Hepatocyte (in vitro differentiated cells): ENCODE measurements at regions not wholly inside any gene's neighbourhood (a gene's known extent, or its start where the extent isn't known, plus 50 kb on each side); places are given as distances from the start of the nearest gene placed in this dataset.

Experiments
- EZH2 ChIP-seq: fragments of 200-600 bp; sonication (generic); IDR thresholded peaks from 2 replicates; pipeline ENCODE4 v1.6.1; 2016; ENCODE audit warnings: antibody characterized with exemption, mild to moderate bottlenecking, borderline replicate concordance
- EZH2phosphoT487 ChIP-seq: fragments of 200-600 bp; sonication (generic); IDR thresholded peaks from one replicate; pipeline ENCODE4 v1.6.1; 2018; ENCODE audit warnings: antibody characterized with exemption, mild to moderate bottlenecking, low read depth, moderate library complexity; ENCODE audit not compliant: unreplicated experiment, severe bottlenecking
- TF ChIP-seq, protein P1 (sequence below): fragments of 200-600 bp; sonication (generic); IDR thresholded peaks from 2 replicates; pipeline ENCODE4 v1.5.1; 2016; ENCODE audit warnings: antibody characterized with exemption, mild to moderate bottlenecking; ENCODE audit not compliant: poor library complexity

DNA sequence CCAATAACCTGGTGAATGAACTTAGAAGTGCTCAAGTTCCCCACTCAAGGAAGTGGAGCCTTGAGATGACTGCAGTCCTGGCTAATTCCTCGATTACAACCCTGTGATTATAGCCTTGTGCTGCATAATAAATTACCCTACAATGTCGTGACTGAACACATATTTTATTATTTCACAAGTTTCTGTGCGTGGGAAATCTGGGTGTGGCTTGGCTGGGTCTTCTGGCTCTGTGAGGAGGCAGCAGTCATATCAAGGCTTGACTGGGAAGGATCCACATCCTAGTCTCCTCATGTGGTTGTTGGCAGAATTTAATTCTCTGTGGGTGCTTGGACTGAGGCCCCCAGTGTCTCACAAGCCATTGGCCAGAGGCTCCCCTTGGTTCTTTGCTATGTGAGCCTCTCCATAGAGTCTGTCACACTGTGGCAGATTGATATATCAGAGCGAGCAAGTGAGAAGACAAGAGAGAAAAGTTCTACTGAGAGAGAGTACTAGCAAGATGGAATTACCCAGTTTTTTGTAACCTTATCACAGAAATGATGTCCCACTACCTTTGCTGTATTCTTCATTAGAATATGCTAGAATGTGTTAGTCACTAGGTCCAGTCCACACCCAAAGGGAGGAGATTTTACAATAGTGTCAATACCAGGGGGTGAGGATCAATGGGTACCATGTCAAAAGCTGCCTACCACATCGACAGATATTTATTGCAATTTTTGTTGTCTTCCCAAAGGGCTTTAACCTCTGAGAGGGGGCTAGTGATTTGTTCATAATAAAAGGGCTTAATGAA, 102.8 kb upstream of the TBC1D5 start:
- TF ChIP-seq, protein P1, sequence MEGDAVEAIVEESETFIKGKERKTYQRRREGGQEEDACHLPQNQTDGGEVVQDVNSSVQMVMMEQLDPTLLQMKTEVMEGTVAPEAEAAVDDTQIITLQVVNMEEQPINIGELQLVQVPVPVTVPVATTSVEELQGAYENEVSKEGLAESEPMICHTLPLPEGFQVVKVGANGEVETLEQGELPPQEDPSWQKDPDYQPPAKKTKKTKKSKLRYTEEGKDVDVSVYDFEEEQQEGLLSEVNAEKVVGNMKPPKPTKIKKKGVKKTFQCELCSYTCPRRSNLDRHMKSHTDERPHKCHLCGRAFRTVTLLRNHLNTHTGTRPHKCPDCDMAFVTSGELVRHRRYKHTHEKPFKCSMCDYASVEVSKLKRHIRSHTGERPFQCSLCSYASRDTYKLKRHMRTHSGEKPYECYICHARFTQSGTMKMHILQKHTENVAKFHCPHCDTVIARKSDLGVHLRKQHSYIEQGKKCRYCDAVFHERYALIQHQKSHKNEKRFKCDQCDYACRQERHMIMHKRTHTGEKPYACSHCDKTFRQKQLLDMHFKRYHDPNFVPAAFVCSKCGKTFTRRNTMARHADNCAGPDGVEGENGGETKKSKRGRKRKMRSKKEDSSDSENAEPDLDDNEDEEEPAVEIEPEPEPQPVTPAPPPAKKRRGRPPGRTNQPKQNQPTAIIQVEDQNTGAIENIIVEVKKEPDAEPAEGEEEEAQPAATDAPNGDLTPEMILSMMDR, result no peak
- TF ChIP-seq EZH2, result no peak
- no peak for TF ChIP-seq EZH2phosphoT487
